ENCODE measurements at regions not wholly inside any gene's neighbourhood (a gene's known extent, or its start where the extent isn't known, plus 50 kb on each side); places are given as distances from the start of the nearest gene placed in this dataset.
"Not testable (repeated sequence)": the region's sequence is repeated elsewhere in the genome, so short reads cannot be mapped to it uniquely, and the experiment has no call there.

- no peak for DNase-seq
Observed at GRCh38 chr10:130263289-130263688, 127.1 kb downstream of the GLRX3 start.

DNA sequence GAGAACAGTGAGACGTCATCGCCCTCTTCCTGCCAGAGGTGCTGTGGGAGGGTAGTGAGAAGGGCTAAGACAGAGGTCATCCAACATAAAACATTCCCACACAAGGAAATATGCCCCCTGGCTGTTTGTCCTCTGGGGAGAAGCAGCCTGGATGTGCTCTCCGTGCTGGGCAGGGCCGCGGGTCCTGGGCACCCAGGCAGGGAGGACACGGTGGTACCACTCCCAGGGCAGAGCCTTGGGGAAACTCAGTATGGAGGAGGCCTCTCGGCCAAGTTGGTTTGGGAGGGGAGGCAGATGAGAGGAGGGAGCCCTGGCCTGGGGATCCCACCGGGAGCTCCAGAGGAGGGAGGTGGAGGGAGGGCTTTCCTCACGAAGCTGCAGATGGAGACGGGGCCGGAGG, 129.4 kb downstream of the GLRX3 start:
- DNase-seq, result no peak

GRCh38 chr10:130282492-130283218, 146.5 kb downstream of the GLRX3 start:
- no peak for DNase-seq

GRCh38 chr10:130283219-130283545, 147.0 kb downstream of the GLRX3 start:
- DNase-seq, result no peak

GRCh38 chr10:130295761-130296160, 159.6 kb downstream of the GLRX3 start:
- DNase-seq, result not testable (repeated sequence)

- no peak for DNase-seq
Observed at GRCh38 chr10:130300608-130301020, 164.4 kb downstream of the GLRX3 start.

DNA sequence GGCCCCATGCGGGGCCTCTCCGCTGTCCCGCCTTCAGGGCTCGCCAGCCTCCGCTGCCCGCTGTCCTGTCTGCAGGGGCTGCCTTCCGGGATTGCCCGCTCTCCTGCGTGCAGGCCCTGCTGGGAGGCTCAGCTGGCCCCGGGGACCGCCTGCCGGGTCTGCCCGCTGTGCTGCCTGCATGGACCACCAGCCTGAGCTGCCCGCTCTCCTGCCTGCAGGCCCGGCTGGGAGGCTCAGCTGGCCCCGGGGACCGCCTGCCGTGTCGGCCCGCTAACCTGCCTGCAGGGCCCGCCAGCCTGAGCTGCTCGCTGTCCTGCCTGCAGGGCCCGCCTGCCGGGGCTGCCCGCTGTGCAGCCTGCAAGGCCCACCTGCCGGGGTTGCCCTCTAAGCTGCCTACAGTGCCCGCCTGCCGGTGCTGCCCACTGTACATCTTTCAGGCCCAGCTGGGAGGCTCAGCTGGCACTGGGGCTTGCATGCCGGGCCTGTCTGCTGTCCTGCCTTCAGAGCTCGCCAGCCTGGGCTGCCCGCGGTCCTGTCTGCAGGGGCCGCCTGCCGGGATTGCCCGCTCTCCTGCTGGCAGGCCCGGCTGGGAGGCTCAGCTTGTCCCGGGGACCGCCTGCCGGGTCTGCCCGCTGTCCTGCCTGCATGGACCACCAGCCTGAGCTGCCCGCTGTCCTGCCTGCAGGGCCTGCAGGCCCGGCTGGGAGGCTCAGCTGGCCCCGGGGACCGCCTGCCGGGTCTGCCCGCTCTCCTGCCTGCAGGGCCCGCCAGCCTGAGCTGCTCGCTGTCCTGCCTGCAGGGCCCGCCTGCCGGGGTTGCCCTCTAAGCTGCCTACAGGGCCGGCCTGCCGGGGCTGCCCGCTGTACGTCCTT, 165.1 kb downstream of the GLRX3 start:
- peak; percentile 10 for DNase-seq

DNA sequence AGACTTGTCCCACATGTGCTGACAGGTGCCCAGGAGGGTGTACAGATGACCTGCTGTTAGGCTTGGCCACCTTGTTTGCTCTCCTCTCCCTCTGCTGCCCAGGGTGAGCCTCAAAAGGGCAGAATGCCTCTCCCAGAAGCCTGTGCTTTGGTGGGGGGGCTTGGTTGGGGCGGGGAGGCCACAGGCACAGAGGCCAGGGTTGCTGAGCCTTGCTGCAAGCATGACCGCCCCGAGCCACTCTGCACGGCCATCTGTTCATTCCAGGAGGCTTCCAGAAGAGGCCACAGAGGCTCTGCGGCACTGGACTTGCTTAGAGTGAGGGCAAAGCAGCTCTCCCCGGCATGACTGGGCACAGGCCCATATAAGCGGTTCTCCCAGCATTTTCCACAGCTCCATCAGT, 190.8 kb downstream of the GLRX3 start:
- DNase-seq, result no peak

DNA sequence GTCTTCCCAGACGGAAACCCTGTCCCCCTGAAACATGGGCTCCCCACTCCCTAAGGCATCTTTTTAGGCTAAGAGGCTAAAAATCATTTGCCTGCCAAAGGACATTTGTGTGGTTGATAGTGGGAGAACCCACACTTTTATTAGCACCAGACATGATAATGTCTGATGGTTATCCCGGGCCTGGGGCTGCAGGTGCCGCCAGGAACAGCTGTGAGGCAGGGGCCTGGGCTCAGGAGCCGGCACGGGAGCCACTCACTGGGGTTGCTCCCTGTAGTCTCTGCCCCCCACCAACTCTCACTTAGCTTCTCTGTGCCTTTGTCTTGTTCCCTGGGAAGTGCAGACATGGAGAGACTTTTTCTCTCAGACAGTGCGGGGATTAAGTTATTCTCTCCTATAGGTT, 193.6 kb downstream of the GLRX3 start:
- no peak for DNase-seq

DNA sequence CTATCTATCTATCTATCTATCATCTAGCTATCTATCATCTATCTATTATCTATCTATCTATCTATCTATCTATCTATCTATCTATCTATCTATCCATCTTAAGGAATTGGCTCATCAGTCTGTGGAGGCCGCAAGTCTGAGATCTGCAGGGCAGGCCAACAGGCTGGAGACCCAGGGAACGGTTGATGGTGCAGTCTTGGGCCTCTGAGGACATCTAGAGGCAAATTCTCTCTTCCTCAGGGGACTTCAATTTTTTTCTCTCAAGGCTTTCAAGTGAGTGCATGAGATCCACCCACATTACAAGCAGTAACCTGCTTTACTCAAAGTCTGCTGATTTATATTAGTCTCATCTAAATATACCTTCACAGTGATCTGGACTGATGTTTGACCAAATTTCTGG, 197.0 kb downstream of the GLRX3 start:
- no peak for DNase-seq

GRCh38 chr10:130335336-130335735, 199.1 kb downstream of the GLRX3 start:
- no peak for DNase-seq

GRCh38 chr10:130336617-130337304, 200.6 kb downstream of the GLRX3 start:
- peak; percentile 42 for DNase-seq

GRCh38 chr10:130337305-130337640, 201.1 kb downstream of the GLRX3 start:
- DNase-seq, result no peak

GRCh38 chr10:130337696-130338635, 201.8 kb downstream of the GLRX3 start:
- no peak for DNase-seq

DNA sequence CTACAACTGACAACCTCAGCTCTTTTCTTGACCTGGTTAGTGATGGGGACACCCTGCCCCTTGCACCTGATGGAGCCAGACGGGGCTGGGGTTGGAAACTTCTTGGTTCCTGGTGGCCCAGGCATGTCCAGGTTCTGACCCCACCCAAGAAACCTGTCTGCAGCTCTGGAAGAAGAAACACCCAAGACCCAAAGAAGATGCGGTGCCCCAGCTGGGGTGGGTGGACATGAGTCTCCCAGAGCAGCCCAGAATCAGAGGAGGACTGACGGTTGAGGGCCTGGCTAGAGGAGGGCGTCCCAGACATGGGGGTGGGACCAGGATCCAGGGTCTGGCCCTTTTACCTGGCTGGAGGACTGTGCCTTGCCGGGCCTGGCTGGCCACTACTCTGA, 202.4 kb downstream of the GLRX3 start:
- no peak for DNase-seq

DNA sequence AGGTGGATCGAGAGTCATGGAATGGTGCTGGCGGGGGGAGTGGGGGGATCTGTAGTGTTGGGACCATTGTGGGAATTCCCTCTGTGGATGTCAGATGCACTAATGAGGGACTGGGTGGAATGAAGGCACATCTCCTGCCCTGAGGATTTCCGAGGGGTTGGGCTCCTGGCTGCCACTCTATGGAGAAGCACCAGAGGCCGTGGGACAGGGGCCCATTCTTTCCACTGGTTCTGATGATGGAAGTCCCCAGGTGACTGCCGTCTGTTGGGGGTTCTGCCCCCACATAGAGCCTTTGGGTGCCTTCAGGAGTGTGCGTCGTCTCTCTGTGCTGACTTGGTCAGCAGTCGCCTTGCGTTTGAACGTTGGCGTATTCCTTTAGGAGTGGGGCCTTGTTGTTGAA, 202.9 kb downstream of the GLRX3 start:
- no peak for DNase-seq

- no peak for DNase-seq
Observed at GRCh38 chr10:130339911-130340310, 203.7 kb downstream of the GLRX3 start.

DNA sequence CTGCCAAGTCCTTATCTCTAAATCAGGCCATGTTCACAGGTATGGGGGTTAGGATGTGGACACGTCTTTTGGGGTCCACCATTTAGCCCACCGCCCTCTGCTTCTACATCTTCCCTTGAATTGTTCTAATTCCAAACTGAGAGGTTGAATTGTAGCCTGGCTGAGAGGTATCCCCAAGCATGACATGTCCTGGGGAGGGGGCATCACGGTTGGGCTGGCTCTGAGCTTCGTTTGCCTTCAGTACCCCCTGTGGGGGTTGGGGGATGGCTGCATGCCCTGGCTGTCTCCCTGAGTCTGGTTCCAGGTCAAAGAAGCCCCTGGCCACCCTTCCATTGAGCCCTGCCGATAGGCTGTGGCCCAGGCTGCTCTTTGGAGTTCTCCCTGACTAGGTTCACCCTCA, 204.6 kb downstream of the GLRX3 start:
- DNase-seq, result no peak

GRCh38 chr10:130341356-130341755, 205.2 kb downstream of the GLRX3 start:
- no peak for DNase-seq

DNA sequence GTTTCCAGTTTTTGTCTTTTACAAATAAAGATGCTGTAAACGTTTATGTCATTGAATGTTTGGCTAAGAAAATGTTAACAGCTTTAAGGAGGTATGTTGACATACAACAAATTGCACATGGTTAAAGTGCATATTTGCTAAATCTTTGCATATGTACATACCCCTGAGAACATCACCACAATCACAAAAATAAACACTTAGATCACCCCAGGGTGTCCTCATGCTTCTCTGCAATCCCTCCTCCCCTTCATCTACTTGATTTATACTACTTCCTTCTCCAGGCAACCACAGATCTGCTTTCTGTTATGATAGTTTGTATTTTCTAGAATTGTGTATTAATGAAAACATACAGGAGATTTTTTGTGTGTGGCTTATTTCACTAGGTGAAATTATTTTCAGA, 209.5 kb downstream of the GLRX3 start:
- DNase-seq, result no peak

DNA sequence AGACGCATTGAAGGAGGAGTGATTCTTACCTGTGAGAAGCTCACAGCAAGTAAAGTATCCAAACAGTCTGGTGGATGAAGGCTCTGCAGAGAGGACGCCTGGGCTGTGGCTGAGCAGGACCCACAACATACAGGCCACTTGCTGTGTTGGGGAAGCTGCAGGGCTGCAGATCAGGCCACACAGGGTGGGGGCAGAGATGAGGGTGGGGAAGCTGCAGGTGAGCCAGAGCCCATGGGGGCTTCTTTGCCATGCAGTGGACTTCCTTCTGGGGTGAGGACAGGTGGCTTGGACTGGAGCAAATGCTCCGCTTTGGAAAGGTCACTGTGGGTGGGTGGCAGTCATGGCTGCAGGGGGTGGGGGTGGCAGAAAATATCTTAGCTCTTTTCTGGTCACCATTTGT, 214.8 kb downstream of the GLRX3 start:
- DNase-seq, result no peak

DNA sequence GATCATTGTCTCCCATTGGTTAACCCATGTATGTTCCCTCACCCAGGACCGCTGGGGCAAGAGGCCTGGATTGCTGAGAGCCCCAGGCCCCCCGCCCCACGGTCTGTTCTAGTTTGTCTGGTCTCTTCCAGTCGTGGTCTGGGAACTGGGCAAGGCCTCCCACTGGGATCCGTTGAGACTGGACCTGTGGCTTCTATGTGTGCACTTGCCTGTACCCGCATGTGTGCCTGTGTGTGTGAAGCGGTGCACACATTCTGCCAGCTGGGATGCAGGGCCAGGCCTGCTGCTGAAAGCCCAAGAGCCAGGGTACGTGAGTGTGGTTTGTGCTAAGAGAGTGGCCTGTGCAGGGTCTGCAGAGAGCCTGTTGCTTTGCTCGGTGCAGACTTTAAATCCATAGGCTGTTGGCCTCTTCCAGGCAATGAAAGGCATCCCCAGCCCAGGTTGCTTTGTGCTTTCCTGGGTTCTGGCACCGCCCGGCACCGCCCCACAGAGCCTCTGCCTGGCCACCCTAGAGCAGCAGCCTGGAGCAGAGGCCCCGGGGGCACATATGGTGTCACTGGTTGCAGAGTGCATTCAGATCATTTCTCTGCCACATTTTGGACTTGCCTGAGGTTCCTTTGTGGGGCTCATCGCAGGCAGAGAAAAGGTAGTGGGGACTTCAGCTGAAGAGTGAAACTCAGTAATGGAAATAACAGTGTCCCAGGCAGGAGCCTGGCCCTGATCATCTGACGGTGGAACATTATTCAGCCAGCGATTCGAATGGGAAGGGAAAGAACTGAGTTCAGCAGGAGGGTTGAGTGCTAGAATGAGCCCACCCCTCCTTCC, 215.5 kb downstream of the GLRX3 start:
- no peak for DNase-seq

Data from retina (tissue), 1 donor.